ENCODE measurements at regions not wholly inside any gene's neighbourhood (a gene's known extent, or its start where the extent isn't known, plus 50 kb on each side); places are given as distances from the start of the nearest gene placed in this dataset.

GRCh38 chr1:213423041-213423440 is 372.0 kb downstream of the RPS6KC1 start:
- Histone ChIP-seq H3F3A (ENCODE audit: control insufficient read depth, insufficient read depth) (no peaks in the 10 kb centered on the region), H4K20me1 (ENCODE audit: control insufficient read depth, insufficient read depth, low read depth, low read length) (no peaks in the 10 kb centered on the region), H3K9me2 (replicated peaks; ENCODE audit: control insufficient read depth, low read length) (no peaks in the 10 kb centered on the region), H3K27ac (ENCODE audit: low read depth, low read length) (no peak overlapping the region), H3K79me2 (ENCODE audit: control insufficient read depth, low read length) (no peaks in the 10 kb centered on the region), H3K4me2 (ENCODE audit: low read length) (no peak overlapping the region), H3K9me3 (ENCODE audit: control insufficient read depth, insufficient read depth, low read length) (no peaks in the 10 kb centered on the region), H3K4me1 (ENCODE audit: control insufficient read depth, low read length) (no peaks in the 10 kb centered on the region), H3K27me3 (ENCODE audit: control insufficient read depth, low read length) (no peaks in the 10 kb centered on the region), H3K36me3 (ENCODE audit: control insufficient read depth, low read length) (no peaks in the 10 kb centered on the region), H3K4me3 (ENCODE audit: low read length) (no peak overlapping the region)
- TF ChIP-seq, protein P1, sequence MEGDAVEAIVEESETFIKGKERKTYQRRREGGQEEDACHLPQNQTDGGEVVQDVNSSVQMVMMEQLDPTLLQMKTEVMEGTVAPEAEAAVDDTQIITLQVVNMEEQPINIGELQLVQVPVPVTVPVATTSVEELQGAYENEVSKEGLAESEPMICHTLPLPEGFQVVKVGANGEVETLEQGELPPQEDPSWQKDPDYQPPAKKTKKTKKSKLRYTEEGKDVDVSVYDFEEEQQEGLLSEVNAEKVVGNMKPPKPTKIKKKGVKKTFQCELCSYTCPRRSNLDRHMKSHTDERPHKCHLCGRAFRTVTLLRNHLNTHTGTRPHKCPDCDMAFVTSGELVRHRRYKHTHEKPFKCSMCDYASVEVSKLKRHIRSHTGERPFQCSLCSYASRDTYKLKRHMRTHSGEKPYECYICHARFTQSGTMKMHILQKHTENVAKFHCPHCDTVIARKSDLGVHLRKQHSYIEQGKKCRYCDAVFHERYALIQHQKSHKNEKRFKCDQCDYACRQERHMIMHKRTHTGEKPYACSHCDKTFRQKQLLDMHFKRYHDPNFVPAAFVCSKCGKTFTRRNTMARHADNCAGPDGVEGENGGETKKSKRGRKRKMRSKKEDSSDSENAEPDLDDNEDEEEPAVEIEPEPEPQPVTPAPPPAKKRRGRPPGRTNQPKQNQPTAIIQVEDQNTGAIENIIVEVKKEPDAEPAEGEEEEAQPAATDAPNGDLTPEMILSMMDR (IDR thresholded peaks at IDR 0.05; ENCODE audit: low read depth, low read length, poor library complexity, severe bottlenecking): no peak
- no peak for TF ChIP-seq EZH2phosphoT487 (IDR thresholded peaks at IDR 0.05; ENCODE audit: borderline replicate concordance, low read length)

DNA sequence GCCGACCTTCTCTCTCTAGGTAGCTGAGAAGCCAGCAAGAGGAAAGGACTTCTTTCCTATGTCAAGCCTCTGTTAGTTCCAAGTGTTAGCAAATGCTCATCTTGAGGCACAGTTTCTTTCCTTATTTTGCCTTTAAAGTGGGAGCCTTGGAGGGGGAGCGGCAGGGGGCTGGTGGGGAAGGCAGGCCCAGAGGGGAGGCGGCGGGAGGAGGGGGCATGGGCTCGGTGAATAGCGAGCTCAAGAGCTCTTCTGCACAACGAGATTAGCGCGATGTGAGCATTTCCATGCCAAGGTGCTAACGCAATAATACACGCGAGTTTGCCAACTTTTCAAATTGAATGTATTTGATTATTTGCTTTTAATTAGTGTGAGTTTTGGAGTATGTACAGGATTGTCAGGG is 372.6 kb downstream of the RPS6KC1 start:
- Histone ChIP-seq H3K27me3 (ENCODE audit: control insufficient read depth, low read length) (no peaks in the 10 kb centered on the region), H3F3A (ENCODE audit: control insufficient read depth, insufficient read depth) (no peaks in the 10 kb centered on the region), H3K36me3 (ENCODE audit: control insufficient read depth, low read length) (no peaks in the 10 kb centered on the region), H3K9me3 (ENCODE audit: control insufficient read depth, insufficient read depth, low read length) (no peaks in the 10 kb centered on the region), H3K4me1 (ENCODE audit: control insufficient read depth, low read length) (no peaks in the 10 kb centered on the region), H3K27ac (ENCODE audit: low read depth, low read length) (no peak overlapping the region), H3K4me3 (ENCODE audit: low read length) (no peak overlapping the region), H3K4me2 (ENCODE audit: low read length) (no peak overlapping the region), H3K79me2 (ENCODE audit: control insufficient read depth, low read length) (no peaks in the 10 kb centered on the region), H3K9me2 (replicated peaks; ENCODE audit: control insufficient read depth, low read length) (no peaks in the 10 kb centered on the region), H4K20me1 (ENCODE audit: control insufficient read depth, insufficient read depth, low read depth, low read length) (no peaks in the 10 kb centered on the region)
- no peak for TF ChIP-seq EZH2phosphoT487 (IDR thresholded peaks at IDR 0.05; ENCODE audit: borderline replicate concordance, low read length)
- TF ChIP-seq, protein P1 (IDR thresholded peaks at IDR 0.05; ENCODE audit: low read depth, low read length, poor library complexity, severe bottlenecking): no peak

GRCh38 chr1:213425376-213426030 is 374.5 kb downstream of the RPS6KC1 start:
- Histone ChIP-seq H3K9me2 (replicated peaks; ENCODE audit: control insufficient read depth, low read length) (no peaks in the 10 kb centered on the region), H3K27me3 (ENCODE audit: control insufficient read depth, low read length) (no peaks in the 10 kb centered on the region), H3K4me3 (ENCODE audit: low read length) (no peak overlapping the region), H3K79me2 (ENCODE audit: control insufficient read depth, low read length) (no peaks in the 10 kb centered on the region), H3K4me2 (ENCODE audit: low read length) (no peak overlapping the region), H4K20me1 (ENCODE audit: control insufficient read depth, insufficient read depth, low read depth, low read length) (no peaks in the 10 kb centered on the region), H3K9me3 (ENCODE audit: control insufficient read depth, insufficient read depth, low read length) (no peaks in the 10 kb centered on the region), H3F3A (ENCODE audit: control insufficient read depth, insufficient read depth) (no peaks in the 10 kb centered on the region), H3K36me3 (ENCODE audit: control insufficient read depth, low read length) (no peaks in the 10 kb centered on the region), H3K4me1 (ENCODE audit: control insufficient read depth, low read length) (no peaks in the 10 kb centered on the region), H3K27ac (ENCODE audit: low read depth, low read length) (no peak overlapping the region)
- no peak for TF ChIP-seq EZH2phosphoT487 (IDR thresholded peaks at IDR 0.05; ENCODE audit: borderline replicate concordance, low read length)
- TF ChIP-seq, protein P1 (IDR thresholded peaks at IDR 0.05; ENCODE audit: low read depth, low read length, poor library complexity, severe bottlenecking): no peak
